Neuronal stem cell (in vitro differentiated cells): ENCODE measurements at regions not wholly inside any gene's neighbourhood (a gene's known extent, or its start where the extent isn't known, plus 50 kb on each side); places are given as distances from the start of the nearest gene placed in this dataset. TPM values are rescaled to one million over a fixed set of nuclear protein-coding genes. Genes with fewer than 3 reads are reported as not detected.

Source experiments
- small RNA-seq: library from polyadenylated mRNA; stranded (forward); fragments of <200 nt; extraction: miRNeasy Mini kit (QIAGEN cat#:217004); gene quantifications from one replicate; pipeline ENCODE3, GENCODE V24; 2013; ENCODE audit not compliant: insufficient read depth

Small RNAs in the stretch of these regions (small RNA-seq; reads per million reads assigned to genes)
- not detected for gene BX323014.1
- gene RN7SL299P = not detected
